ENCODE measurements at regions not wholly inside any gene's neighbourhood (a gene's known extent, or its start where the extent isn't known, plus 50 kb on each side); places are given as distances from the start of the nearest gene placed in this dataset.

- no peak overlapping the region for H3K4me3 ChIP-seq (replicated peaks in 1 of 2; ENCODE audit: low read depth in 2 of 2, low read length in 2 of 2)
- TF ChIP-seq, protein P1, sequence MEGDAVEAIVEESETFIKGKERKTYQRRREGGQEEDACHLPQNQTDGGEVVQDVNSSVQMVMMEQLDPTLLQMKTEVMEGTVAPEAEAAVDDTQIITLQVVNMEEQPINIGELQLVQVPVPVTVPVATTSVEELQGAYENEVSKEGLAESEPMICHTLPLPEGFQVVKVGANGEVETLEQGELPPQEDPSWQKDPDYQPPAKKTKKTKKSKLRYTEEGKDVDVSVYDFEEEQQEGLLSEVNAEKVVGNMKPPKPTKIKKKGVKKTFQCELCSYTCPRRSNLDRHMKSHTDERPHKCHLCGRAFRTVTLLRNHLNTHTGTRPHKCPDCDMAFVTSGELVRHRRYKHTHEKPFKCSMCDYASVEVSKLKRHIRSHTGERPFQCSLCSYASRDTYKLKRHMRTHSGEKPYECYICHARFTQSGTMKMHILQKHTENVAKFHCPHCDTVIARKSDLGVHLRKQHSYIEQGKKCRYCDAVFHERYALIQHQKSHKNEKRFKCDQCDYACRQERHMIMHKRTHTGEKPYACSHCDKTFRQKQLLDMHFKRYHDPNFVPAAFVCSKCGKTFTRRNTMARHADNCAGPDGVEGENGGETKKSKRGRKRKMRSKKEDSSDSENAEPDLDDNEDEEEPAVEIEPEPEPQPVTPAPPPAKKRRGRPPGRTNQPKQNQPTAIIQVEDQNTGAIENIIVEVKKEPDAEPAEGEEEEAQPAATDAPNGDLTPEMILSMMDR (IDR thresholded peaks at IDR 0.05; ENCODE audit: low read depth, low read length) = peak; percentile 44
- DNase-seq (ENCODE audit: low read depth in 2 of 2) = peak; percentile 29 to 34
Measured at GRCh38 chr14:76644855-76645518, 116.3 kb upstream of the VASH1 start.

DNA sequence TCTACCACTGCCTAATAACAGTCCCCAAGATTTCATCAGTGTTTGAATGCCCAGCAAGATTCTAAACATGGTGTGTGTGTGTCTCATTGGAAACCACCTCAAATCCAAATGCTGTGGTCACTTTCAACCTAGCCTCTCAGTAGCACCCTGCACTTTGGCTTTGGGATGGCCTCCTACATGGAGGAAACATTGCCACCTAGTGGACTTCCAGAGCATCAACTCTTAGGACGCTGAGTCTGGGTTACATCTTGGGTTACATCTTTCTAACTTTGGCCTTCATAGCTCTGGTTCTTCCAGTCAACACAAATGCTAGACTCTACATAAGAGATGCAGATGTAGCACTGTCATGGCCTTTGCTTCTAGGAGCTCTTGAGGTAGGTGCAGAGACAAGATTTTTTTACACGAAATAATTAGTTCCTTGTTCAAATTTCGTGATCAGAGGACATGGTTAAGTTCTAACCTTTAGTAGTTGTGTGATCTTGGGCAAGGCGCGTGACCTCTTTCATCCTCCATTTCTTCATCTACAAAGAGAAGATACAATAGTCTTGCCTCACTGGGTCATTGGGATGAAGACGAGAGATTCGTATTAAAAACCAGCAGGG is 113.5 kb upstream of the VASH1 start:
- no peak overlapping the region for H3K4me3 ChIP-seq (replicated peaks in 1 of 2; ENCODE audit: low read depth in 2 of 2, low read length in 2 of 2)
- DNase-seq (ENCODE audit: low read depth in 2 of 2) = peak; percentile 71
- TF ChIP-seq, protein P1 (IDR thresholded peaks at IDR 0.05; ENCODE audit: low read depth, low read length) = peak; percentile 90

DNA sequence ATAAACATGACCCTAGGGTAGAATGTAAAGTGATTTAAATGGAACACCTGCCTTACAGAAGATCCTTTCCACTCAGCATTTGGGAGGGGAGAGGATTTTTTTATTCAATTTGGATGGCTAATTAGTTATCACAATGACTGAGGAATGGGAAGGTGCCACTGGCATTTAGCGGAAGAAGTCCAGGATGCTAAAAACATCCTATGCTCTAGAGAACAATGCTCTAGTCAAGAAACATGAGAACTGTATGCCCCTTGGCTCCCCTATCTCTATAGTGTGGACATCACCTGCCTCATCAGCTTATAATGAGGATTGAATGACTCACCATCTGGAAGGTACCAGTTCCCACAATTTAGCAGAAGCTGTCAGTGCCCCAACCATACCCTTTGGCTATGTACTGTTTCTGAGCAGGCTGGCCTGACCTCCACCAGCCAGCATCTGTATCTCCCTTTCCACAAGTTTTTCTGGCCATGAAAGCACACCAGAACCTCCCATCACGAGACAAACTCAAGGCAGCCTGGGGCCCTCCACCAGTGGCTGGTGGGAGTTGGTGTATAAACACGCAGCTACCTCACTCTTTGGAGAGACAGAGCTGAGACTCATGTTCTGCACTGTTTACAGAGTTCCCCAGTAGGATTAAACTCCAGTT is 109.7 kb upstream of the VASH1 start:
- TF ChIP-seq, protein P1 (IDR thresholded peaks at IDR 0.05; ENCODE audit: low read depth, low read length) = no peak
- DNase-seq (ENCODE audit: low read depth in 2 of 2) = no peak
- H3K4me3 ChIP-seq (replicated peaks in 1 of 2; ENCODE audit: low read depth in 2 of 2, low read length in 2 of 2) = no peak overlapping the region

GRCh38 chr14:76653875-76654572 is 107.2 kb upstream of the VASH1 start:
- TF ChIP-seq, protein P1 (IDR thresholded peaks at IDR 0.05; ENCODE audit: low read depth, low read length) = no peak
- no peak for DNase-seq (ENCODE audit: low read depth in 2 of 2)
- H3K4me3 ChIP-seq (replicated peaks in 1 of 2; ENCODE audit: low read depth in 2 of 2, low read length in 2 of 2) = no peak overlapping the region

- TF ChIP-seq, protein P1 (IDR thresholded peaks at IDR 0.05; ENCODE audit: low read depth, low read length) = no peak
- no peak overlapping the region for H3K4me3 ChIP-seq (replicated peaks in 1 of 2; ENCODE audit: low read depth in 2 of 2, low read length in 2 of 2)
- DNase-seq (ENCODE audit: low read depth in 2 of 2) = no peak
Measured at GRCh38 chr14:76654573-76655108, 106.6 kb upstream of the VASH1 start.

DNA sequence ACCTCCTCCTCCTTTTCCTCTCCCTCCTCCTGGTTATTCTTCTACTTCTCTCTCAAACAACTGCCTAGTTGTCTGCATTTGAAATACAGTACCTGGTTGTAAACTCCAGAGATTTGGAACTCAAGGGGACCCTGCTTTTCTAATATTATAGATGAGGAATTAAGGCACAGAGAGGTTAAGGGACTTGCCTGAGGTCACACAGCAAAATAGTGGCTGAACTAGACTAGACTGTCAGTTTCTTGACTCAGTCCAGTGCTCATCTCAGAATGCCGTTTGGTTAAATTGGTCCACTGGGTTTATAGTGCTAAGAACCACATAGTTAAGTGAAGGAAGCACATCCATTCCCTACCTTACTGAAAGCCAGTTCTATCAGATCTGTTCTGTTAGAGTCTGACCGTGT is 105.9 kb upstream of the VASH1 start:
- no peak for DNase-seq (ENCODE audit: low read depth in 2 of 2)
- H3K4me3 ChIP-seq (replicated peaks in 1 of 2; ENCODE audit: low read depth in 2 of 2, low read length in 2 of 2) = no peak overlapping the region
- TF ChIP-seq, protein P1 (IDR thresholded peaks at IDR 0.05; ENCODE audit: low read depth, low read length) = no peak

Data from cardiac fibroblast (primary cell).